ENCODE measurements at regions not wholly inside any gene's neighbourhood (a gene's known extent, or its start where the extent isn't known, plus 50 kb on each side); places are given as distances from the start of the nearest gene placed in this dataset.

DNA sequence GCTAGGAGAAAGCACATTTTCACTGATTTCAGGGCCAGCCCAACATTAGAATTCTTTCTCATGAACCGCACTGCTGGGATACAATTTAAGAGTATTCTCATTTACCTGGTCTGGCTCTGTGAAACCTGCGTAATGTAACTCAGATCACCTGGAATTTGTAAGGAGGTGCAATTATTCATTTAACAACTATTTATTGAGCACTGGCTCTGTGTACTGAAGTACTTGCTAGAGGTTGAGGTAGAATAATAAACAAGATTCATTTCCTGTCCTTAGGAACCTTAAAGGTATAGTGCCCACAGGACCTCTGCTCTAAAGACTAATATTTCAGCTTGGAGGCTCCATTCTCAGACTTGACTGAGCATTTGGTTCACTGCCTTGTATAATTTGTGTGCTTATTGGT lies 242.2 kb upstream of the ZPLD1 start:
- DNase-seq, result no peak

DNA sequence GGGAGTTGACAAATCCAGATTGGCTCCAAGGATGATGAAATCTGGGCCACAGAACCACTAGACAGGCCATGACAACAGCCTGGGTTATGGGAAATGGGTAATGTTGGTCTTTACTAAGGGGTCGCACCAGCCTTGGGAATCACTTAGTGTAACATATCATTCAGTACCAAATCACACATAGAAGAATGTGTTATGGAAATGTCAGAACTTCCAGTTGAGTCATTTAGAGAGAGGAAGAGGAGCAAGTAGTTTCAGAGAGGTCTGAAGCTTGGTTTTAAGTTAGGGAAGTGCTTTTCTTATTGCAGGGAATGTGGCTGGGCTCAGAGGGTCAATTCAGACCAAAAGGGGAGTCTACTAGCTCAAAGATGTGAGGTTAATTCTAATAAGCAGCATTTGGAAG lies 241.6 kb upstream of the ZPLD1 start:
- DNase-seq, result peak; percentile 79

DNA sequence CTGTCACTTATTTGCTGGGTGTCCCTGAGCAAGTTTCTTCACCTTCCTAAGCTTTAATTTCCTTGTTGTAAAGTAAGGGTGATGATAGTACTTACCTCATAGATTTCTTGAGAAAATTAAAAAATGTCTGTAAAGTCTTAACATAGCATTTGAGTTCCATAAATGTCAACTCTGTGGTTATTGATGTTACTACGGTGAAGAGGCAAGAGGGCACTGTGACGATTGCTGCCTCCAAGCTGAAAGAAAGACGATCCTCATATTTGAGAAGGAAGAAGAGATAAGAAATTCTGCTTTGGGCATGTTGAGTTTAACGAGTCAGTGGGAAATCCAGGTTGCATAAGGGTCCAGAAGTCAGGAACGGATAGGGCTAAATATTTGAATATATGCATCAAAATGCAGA lies 240.8 kb upstream of the ZPLD1 start:
- DNase-seq, result no peak

DNA sequence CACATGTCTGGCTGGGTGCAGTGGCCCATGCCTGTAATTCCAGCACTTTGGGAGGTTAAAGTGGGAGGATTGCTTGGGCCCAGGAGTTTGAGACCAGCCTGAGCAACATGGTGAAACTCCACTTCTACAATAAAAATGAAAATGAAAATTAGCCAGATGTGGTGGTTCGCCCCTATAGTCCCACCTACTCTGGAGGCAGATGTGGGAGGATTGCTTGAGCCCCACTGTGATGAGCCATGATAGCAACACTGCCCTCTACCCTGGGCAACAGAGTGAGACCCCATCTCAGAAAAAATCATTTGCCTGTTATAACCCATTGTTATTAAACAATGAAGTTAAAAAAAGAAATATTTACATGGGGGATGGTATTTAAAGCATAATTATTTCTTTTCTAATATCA lies 240.1 kb upstream of the ZPLD1 start:
- DNase-seq, result peak; percentile 24

DNA sequence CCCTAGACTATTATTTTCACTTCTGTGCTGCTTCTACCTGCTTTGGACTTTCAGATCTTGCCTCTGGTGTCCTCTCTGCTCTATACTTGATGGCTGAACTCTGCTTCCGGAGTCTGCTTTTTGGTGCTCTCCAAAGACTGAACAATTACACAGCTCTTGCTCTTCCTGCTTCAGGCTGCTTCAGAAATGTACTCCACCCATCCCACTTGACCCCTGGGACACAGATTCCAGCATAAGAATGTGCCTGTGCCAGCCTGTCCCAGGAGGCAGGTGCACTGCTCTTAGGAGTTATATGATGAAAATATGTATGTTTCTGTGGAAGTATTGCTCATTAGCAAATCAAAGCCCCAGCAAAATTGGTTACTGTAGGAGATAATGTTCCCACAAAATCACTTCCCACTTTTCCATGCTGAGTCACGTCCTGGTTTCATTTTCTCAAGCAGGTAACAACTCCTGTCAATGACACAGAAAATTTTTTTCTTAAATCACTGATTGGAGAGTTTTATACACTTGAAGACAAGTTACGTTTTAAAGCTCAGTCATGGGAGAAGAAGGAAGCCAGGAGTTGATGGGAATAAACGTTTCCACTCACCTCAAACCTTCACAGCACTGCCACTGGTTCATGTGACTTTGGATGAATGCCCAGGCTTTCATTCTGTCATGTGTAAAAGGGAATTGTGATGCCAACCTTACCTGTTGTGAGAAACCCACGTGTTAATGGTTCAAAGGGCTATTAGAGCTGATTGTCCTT lies 239.4 kb upstream of the ZPLD1 start:
- no peak for DNase-seq

DNA sequence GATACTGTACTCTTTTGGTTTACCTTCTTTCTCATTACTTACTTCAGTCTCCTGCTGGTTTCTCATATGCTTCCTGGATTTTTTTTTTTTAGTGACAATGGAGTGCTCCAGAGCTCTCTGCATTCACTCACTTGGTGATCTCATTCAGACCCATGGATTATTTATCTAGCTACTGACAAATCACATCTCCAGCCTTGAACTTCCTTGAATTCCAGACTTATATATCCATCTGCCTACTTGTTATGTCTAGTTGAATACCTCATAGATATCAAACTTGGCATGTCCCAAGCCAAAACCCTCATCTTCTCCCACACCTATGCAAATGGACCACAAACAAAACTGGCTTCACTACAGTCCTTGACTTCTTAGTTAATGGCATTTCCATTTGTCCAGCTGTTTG lies 234.7 kb upstream of the ZPLD1 start:
- DNase-seq, result no peak

DNA sequence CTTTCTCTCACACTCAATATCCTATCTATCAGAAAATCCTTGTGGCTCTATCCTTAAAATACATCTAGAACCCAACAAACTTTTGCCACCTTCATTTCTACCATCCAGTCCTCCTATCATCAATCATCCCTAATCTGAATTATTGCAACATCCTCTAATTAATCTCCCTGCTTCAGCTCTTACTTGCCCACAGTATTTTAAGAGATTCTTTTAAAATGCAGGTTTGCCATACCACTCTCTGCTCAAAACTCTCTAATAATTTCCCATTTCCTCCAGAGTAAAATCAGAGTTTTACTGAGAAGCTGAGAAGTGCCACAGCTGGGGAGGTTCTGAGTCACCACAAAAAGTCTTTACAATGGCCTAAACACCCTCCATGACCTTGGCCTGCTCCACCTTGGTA lies 234.3 kb upstream of the ZPLD1 start:
- no peak for DNase-seq

DNA sequence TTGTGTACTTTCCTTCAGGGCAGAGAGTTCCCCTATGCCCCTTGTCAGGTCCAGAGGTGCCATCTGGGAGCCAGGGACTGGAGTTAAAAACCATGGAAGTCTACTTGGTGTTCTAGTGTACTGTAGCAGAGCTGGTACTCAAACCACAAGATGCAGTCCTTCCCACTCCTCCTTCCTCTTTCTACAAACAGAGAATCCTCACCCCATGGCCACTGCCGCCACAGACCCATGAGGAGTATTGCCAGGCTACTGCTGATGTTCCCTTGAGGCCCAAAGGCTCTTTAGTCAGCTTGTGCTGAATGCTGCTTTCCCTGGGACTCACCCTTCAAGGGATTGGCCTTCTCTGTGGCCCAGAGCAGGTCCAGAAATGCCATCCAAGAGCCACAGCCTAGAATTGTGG lies 229.2 kb upstream of the ZPLD1 start:
- DNase-seq, result peak; percentile 62

DNA sequence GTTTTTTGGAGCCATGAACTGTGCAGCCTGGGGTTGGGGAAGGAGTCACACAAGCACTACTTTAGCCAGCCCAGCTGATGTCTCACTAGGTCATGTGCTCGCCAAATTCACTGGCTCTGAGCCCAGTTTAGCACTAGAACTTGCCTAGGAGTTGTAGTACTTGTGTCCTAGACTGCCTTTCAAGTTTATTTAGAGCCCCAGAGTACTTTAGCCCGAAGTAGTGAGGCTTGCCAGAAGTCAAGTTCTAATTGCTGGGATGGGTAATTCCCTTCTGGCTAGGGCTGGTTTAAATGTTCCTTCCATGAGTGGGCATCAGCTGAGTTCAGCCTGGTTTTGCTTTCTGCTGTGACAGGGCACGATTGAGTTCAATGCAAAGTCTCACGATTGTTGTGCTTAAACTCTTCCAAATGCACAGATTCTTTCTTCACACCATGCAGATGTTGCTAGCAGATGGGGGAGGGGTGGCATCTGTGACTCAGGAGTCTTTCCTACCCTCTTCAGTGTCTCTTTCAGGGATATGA lies 228.2 kb upstream of the ZPLD1 start:
- peak; percentile 52 for DNase-seq

DNA sequence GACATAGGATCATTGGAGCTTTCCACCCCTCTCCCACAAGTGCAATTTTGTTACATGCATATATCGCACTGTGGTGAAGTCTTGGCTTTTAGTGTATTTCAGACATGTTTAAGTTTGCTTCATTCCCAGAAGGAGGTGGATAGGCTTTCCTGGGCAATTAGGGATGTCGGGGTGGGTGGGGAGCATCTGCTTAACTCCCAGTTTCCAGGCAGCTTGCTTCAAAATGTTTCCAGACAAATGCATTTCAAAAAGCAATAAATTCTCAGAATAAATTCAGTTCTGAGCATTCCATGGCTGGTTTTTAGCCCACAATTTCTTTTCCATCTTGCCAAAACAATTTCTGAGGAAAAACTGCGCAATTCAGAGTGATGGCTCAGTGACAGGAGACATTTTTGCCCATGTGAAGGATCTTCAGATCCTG lies 227.7 kb upstream of the ZPLD1 start:
- no peak for DNase-seq

DNA sequence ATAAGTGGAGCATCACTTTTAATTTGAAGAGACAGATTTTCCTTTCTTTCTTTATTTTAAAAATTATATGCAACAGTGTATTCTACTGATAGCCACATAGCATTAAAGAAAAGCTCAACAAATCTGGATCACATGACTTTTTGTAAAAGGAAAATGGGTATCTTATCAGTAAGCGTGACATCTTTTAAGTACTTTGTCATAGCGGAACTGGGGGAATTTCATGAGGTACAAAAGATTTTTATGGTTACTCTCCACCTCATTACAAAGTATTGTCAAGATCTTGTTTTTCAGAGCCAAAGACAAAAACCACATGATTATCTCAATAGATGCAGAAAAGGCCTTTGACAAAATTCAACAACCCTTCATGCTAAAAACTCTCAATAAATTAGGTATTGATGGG lies 219.6 kb upstream of the ZPLD1 start:
- DNase-seq, result no peak

DNA sequence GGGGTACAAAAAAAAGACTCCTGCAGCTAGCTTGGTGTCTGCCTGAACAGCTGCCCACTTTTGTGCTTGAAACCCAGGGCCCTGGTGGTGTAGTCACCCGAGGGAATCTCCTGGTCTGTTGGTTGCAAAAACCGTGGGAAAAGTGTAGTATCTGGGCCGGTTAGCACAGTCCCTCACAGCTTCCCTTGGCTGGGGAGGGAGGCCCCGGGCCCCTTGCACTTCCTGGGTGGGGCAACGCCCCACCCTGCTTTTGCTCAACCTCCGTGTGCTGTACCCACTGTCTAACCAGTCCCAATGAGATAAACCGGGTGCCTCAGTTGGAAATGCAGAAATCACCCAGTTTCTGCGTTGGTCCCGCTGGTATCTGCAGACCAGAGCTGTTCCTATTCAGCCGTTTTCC lies 211.7 kb upstream of the ZPLD1 start:
- DNase-seq, result peak; percentile 78

DNA sequence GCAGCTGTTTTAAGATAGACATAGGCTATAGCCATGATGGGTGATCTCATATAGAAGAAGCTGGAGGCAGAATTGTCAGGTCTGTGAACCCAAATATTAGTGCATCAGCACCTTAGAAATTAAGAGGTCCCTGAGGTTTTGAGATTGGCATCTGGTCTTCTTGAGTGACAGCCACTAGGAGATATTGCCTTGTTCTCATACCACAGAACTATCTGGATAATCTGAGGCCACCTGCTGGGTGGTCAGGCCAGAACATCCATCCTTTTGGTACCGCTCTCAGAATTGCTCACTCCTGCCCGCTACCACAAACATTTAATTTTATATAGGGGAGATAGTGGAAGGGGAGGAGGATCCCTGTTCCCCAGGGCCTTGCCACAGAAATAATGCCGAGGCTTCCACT lies 210.6 kb upstream of the ZPLD1 start:
- DNase-seq, result peak; percentile 50

DNA sequence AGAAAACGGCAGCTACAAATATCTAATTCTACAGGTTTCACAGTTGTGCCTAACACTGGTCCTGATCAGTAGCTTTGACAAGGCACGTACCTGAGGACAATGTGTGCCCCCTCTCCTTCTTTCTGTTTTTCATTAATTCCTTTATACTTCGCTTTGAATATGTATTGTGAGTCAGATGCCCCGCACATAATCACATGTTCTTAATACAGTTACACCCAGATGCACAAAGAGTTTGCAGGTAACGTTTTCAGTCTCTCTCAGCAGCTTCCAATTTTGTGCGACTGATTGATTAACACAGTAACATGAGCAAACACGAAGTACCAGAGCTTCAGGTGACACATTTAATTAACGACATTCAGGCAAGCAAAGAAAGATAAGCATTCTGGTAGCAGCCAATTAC lies 209.8 kb upstream of the ZPLD1 start:
- no peak for DNase-seq

DNA sequence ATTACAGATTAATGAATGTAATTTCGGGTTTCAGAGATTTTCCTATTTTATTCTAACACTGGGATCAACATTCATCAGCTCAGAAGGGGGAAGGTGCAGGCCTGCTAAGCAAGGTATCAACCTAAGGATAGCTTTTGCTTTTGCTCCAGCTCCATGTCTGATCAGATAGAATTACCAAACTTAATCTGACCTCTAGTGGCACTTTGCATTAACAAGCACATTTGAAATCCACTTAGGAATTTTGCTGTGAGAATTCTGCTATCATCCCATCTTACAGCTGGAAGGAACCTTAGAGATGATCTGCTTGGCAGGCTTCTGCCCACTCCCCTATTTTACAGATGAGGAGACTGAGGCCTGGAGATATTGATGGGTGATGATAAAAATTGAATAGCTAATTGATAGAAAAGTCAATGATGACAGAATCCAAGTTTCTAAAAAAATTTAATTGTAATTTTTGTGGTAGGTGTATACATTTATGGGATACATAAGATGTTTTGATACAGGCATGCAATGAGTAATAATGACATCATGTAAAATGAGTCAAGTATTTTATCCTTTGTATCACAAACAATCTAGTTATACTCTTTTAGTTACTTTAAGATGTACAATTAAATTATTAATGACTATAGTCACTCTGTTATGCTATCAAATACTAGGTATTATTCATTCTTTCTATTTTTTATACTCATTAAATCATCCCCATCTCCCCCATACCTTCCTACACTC lies 209.2 kb upstream of the ZPLD1 start:
- DNase-seq, result peak; percentile 78

DNA sequence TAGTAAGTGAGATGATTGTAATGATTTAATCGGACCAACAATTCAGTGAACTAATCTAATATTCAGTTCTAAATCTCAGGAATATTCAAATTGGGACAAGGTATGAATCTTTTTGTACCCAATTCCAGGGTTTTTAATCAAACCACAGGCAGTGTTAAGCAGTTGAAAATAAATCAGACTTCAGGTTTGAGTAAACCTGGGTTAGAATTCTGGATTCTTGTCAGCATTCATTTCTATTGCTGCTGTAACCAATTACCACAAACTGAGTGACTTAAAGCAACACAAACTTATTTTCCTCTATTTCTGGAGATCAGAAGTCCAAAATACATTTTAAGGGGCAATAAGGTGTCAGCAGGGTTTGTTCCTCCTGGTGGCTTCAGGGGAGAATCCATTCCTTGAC lies 208.4 kb upstream of the ZPLD1 start:
- DNase-seq, result no peak

DNA sequence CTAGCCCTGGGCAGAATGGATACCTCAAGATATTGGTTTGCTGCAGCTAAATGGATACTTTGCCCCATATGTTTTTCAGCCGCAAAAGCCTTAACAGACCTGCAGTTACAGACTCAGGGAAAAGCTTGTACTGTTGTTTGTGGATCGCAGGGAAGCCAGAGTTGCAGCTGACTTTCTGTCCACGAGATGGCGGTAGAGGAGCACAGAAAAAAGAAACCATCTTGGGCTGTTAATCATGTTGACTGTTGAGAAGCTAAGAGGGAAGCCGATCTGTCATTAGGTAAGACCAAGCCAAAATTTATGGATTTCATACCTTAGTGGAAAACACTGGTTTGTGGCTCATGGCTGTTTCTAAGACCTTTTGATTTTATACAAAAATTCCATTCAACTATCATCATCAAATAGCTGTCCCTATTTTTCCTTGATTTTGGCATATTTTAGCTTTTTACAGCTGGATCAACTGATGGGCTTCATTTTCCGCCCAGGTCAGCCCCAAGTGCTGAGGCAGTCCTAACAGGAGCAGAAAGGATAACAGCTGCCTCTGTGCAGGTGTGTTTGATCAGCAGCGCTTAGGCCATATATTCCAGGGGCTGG lies 205.7 kb upstream of the ZPLD1 start:
- DNase-seq, result peak; percentile 74

DNA sequence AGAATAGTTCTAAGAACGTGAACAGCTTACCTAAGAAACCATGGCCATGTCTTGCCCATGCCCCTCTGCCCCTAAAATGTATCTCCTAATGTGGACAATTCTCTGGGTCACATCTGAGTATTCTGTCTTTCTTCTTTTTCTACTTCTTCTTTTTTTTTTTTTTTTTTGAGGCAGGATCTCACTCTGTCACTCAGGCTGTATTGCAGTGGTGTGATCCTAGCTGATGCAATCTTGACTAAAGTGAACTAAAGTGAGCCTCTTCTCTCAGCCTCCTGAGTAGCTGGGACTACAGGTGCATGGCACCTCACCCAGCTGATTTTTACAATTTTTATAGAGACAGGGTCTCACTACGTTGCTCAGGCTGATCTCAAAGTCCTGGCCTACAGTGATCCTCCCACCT lies 204.8 kb upstream of the ZPLD1 start:
- DNase-seq, result peak; percentile 49

DNA sequence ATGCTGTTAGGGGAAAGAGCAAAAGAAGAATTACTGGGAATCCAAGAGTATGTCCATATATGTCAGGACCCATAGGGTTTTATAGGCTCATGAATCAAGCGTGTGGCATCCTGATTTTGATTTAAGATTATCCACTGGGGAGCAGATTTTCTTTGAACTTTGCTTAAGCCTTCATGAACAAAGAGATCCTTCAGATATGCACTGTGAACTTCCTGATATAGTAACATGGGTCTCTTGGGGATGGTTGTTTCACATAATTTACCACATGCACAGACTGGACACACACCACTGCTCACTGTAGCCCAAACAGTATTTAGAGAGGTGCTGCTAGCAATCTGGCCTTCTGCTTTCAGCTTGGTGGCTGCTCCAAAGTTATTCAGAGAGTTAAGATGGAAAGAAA lies 200.9 kb upstream of the ZPLD1 start:
- no peak for DNase-seq

DNA sequence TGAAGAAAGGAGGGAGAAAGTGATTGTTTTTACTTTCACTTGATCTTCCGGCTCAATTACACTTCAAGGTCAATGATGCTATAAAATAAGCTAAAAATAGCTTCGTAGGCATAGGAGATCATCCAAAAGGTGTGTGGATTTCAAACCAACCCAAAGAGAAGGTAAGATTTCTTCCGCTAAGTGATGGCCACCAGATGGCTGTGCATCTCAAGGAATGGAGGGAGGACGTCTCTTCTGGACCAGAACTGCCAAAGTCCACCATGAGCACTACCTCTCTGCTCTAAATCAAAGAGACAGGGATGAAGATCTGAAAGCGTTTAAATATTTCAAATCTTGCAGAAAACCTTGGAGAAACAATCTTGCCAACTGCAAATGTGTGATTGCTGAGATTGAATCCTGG lies 199.1 kb upstream of the ZPLD1 start:
- no peak for DNase-seq

DNA sequence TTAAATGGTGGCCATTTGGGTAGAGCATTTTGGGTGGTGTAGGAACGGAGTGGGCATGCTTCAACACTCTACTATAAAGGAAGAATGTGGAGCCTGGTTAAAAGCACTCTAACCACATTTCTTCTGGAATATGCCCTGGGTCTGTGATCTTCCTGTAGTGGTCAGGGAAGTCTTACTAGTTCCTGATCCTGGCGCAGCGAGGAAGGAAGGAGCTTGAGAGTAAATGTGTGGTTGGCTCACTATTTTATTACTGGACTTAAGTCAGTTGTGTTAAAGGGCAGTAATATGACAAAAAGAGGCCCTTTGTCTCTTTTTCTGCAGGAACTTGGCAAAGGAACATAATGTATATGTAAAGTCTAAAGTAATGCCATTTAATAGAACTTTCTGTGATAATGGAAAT lies 197.6 kb upstream of the ZPLD1 start:
- no peak for DNase-seq

DNA sequence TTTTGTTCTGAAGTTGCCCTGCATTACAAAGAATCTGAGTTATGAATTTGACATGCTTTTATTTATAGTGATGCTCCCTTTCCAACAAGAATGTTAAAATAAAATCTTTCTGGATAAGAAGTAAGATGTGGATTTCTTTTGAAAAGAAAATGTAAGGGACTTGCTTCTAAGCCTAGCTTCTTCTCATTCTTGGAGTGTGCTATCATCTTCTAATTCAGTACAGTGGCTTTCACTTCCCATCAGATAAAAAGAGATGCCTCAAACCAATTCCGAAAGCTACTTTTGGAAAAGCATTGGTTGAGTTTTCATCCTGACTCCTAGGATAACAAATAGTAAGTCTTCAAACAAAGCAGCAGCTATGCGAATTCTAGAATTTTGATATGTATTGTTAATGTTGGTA lies 197.0 kb upstream of the ZPLD1 start:
- no peak for DNase-seq

DNA sequence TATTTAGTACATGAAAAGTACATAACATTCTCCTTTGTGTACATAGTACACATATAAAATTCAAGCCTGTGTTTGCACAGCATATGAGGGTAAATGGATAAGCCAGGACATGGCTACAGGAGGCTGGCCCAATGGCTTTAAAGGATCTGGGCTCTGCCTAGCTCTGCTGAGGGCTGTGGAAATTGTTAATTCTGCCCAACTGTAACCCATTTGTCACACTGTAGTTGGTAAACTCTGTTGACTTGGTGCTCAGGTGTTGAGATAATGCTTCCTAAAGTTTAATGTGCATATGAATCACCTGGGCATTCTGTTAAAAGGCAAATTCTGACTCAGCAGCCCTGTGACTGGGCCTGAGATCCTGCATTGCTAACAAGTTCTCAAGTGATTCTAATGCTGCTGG lies 196.5 kb upstream of the ZPLD1 start:
- DNase-seq, result no peak

DNA sequence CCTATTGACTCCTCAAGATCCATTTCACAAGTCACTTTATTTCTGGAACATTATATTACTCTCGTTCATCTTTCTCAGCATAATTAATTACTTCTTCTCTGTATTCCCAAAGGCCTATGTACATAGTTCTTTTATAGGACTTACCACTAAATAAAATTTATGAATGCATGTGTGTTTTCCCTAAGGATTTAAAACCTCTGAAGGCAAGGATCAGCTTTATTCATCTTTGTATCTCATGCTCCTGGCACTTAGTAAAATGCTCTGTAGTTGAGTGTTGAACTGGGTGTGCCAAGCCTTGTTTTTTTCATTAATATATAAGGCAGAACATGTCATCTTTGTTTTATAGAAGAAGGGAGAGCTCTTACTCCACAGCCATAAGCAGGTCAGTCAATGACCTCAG lies 194.1 kb upstream of the ZPLD1 start:
- no peak for DNase-seq

Data from inflammatory macrophage treated with lipopolysaccharide for 4 hours (primary cell).